WTC11 (cell line): ENCODE measurements at regions not wholly inside any gene's neighbourhood (a gene's known extent, or its start where the extent isn't known, plus 50 kb on each side); places are given as distances from the start of the nearest gene placed in this dataset.

Experiments
- ATAC-seq: fragments of 200-7000 bp; cut with Tn5 transposase; 2 replicates; pipeline ENCODE4 v1.10.0; 2021; ENCODE audit warnings: mild to moderate bottlenecking, moderate library complexity
- CTCF ChIA-PET: fragments of 300-600 bp; sonication (Branson Sonifier 250); formaldehyde crosslinking; loops from one replicate; lab custom pipeline; 2021; ENCODE audit warnings: antibody characterized with exemption; lab: Charles Lee
- POLR2A ChIA-PET: fragments of 350-600 bp; sonication (Branson Sonifier 250); formaldehyde crosslinking; loops from one replicate; lab custom pipeline; 2021; ENCODE audit warnings: antibody characterized with exemption; lab: Charles Lee
- DNase-seq: peaks from one replicate; pipeline ENCODE4 v3.0.0; 2021; ENCODE audit warnings: low spot score
- H3K27ac Mint-ChIP-seq: 2 replicates; pipeline ENCODE4 v1.8.0; 2021; ENCODE audit warnings: mixed read lengths
- H3K27me3 Mint-ChIP-seq: 2 replicates; pipeline ENCODE4 v1.8.0; 2021; ENCODE audit warnings: low read depth, mild to moderate bottlenecking, moderate library complexity, mixed read lengths
- H3K36me3 Mint-ChIP-seq: 2 replicates; pipeline ENCODE4 v1.8.0; 2021; ENCODE audit warnings: mixed read lengths
- H3K4me1 Mint-ChIP-seq: 2 replicates; pipeline ENCODE4 v1.8.0; 2022; ENCODE audit warnings: mixed read lengths
- H3K4me3 Mint-ChIP-seq: 2 replicates; pipeline ENCODE4 v1.8.0; 2021; ENCODE audit warnings: mild to moderate bottlenecking, moderate library complexity, mixed read lengths
- H3K9me3 Mint-ChIP-seq: 2 replicates; pipeline ENCODE4 v1.8.0; 2021; ENCODE audit warnings: mixed read lengths
- AFF4 ChIP-seq: sonication (generic); formaldehyde crosslinking; IDR thresholded peaks from 2 replicates; pipeline ENCODE4 v1.8.1; 2023; ENCODE audit warnings: mild to moderate bottlenecking, missing genetic modification reagents, borderline replicate concordance
- AR ChIP-seq: fragments of 250-450 bp; sonication (Bioruptor Pico); IDR thresholded peaks from 2 replicates; pipeline ENCODE4 v1.9.0; 2021; ENCODE audit warnings: mild to moderate bottlenecking
- ATF6 ChIP-seq: sonication (generic); formaldehyde crosslinking; IDR thresholded peaks from 2 replicates; pipeline ENCODE4 v1.8.1; 2023; ENCODE audit warnings: mild to moderate bottlenecking, missing genetic modification reagents
- CREM ChIP-seq: sonication (generic); formaldehyde crosslinking; IDR thresholded peaks from 2 replicates; pipeline ENCODE4 v1.8.1; 2022; ENCODE audit warnings: mild to moderate bottlenecking, missing genetic modification reagents, moderate library complexity
- EMX1 ChIP-seq: fragments of 250-450 bp; sonication (Bioruptor Pico); IDR thresholded peaks from 2 replicates; pipeline ENCODE4 v1.8.0; 2021; ENCODE audit warnings: mild to moderate bottlenecking
- GRHL2 ChIP-seq: fragments of 250-450 bp; sonication (Bioruptor Pico); IDR thresholded peaks from 2 replicates; pipeline ENCODE4 v1.8.0; 2022; ENCODE audit warnings: mild to moderate bottlenecking, moderate library complexity; ENCODE audit not compliant: insufficient replicate concordance, severe bottlenecking
- GTF2I ChIP-seq: fragments of 250-450 bp; sonication (Bioruptor Pico); conservative IDR thresholded peaks from 2 replicates; pipeline ENCODE4 v1.4.0; 2021; ENCODE audit warnings: mild to moderate bottlenecking
- MLX ChIP-seq: sonication (generic); formaldehyde crosslinking; IDR thresholded peaks from 2 replicates; pipeline ENCODE4 v1.8.1; 2023; ENCODE audit warnings: mild to moderate bottlenecking, missing genetic modification reagents, moderate library complexity
- ZNF263 ChIP-seq: sonication (generic); formaldehyde crosslinking; IDR thresholded peaks from 2 replicates; pipeline ENCODE4 v1.8.1; 2022; ENCODE audit warnings: low read depth, mild to moderate bottlenecking, moderate library complexity, missing genetic modification reagents
- ZNF281 ChIP-seq: sonication (generic); formaldehyde crosslinking; IDR thresholded peaks from 2 replicates; pipeline ENCODE4 v1.8.0; 2023; ENCODE audit warnings: mild to moderate bottlenecking, missing genetic modification reagents
- ZNF317 ChIP-seq: sonication (generic); formaldehyde crosslinking; IDR thresholded peaks from 2 replicates; pipeline ENCODE4 v1.8.1; 2023; ENCODE audit warnings: low read depth, mild to moderate bottlenecking, moderate library complexity, missing genetic modification reagents, borderline replicate concordance
- TF ChIP-seq, protein P1 (sequence below): sonication (generic); formaldehyde crosslinking; IDR thresholded peaks from 2 replicates; pipeline ENCODE4 v1.8.1; 2022; ENCODE audit warnings: low read depth, mild to moderate bottlenecking, moderate library complexity, missing genetic modification reagents, borderline replicate concordance

DNA sequence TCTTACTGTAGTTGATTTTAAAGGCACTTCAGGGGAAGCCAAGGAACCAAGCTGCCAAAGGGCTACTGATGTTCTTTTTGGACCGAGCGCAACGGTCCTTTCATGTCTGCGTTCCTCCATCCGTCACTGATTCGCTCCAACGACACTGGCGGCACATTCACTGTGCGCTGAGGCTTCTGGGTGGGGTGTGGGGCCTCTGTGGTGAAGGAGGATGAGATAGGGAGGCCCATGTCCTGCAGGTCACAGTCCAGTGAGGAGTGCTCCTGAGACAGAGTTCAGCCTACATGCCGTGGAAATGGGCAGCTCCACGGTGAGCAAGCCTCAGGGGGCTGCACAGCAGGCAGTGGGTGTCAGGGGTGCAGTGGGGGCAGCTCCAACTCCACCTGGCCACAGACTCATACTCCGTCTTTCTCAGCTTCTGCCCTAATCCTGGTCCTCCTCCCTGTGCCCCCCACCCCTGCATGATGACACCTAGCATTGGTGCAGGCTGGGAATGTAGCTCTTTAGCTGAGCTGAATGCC, 87.8 kb upstream of the SHANK2 start:
- peaks cover 12% of the 10 kb centered on the region for H3K4me1 Mint-ChIP-seq
- peaks cover 17% of the 10 kb centered on the region for H3K9me3 Mint-ChIP-seq
- 0 out of 2 replicates have a peak overlapping the region, but pooled peaks have one; percentile 38 for H3K27ac Mint-ChIP-seq
- no peaks in the 10 kb centered on the region for H3K36me3 Mint-ChIP-seq
- peaks cover 17% of the 10 kb centered on the region for H3K27me3 Mint-ChIP-seq
- ATAC-seq = no peak
- H3K4me3 Mint-ChIP-seq = no peak overlapping the region
- CTCF ChIA-PET = interaction anchor here (0.8 to 2.2 kb wide), 2 partner anchors 220 to 253 kb away, joined by 4 to 8 read pairs; no protein-coding TSS in a partner anchor
- no peak for DNase-seq
- no peak for TF ChIP-seq AFF4
- no peak for TF ChIP-seq GRHL2 (CRISPR knock-in tag)
- TF ChIP-seq ZNF317 (CRISPR knock-in tag) = no peak
- no peak for TF ChIP-seq AR (CRISPR knock-in tag)
- no peak for TF ChIP-seq ZNF263 (CRISPR knock-in tag)
- TF ChIP-seq, protein P1, sequence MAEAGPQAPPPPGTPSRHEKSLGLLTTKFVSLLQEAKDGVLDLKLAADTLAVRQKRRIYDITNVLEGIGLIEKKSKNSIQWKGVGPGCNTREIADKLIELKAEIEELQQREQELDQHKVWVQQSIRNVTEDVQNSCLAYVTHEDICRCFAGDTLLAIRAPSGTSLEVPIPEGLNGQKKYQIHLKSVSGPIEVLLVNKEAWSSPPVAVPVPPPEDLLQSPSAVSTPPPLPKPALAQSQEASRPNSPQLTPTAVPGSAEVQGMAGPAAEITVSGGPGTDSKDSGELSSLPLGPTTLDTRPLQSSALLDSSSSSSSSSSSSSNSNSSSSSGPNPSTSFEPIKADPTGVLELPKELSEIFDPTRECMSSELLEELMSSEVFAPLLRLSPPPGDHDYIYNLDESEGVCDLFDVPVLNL (CRISPR knock-in tag) = no peak
- no peak for TF ChIP-seq EMX1 (CRISPR knock-in tag)
- TF ChIP-seq MLX = no peak
- TF ChIP-seq CREM (CRISPR knock-in tag) = no peak
- TF ChIP-seq ATF6 (CRISPR knock-in tag) = no peak
- TF ChIP-seq GTF2I (CRISPR knock-in tag) = no peak
- TF ChIP-seq ZNF281 (CRISPR knock-in tag) = no peak
- POLR2A ChIA-PET = no interaction called here
